NCI-H2227 treated with DMSO at 0.1 percent for 48 hours (cell line): ENCODE measurements at regions not wholly inside any gene's neighbourhood (a gene's known extent, or its start where the extent isn't known, plus 50 kb on each side); places are given as distances from the start of the nearest gene placed in this dataset.

ENCODE experiments used
- DNase-seq: peaks from one replicate; lab custom pipeline; 2025; lab: John Stamatoyannopoulos, UW

GRCh38 chr5:105581988-105582690 is 2019.5 kb upstream of the NUDT12 start:
- no peak for DNase-seq

DNA sequence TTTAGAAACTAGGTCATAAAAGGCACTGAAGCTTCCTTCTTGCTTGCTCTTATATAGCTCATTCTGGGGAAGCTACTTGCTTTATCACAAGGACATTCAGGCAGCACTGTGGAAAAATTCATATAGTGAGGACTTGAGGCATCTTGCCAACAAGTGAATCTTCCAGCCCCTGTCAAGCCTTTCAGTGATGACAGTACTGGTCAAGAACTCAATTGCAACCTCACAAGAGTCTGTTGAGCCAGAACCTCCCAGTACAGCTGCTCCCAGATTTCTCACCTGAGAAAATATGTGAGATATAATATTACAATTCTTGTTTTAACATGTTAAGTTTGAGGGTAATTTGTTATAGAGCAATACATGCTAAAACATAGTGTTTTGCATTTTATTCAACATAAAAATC is 2011.0 kb upstream of the NUDT12 start:
- no peak for DNase-seq

- DNase-seq, result no peak
Measured at GRCh38 chr5:105565531-105565930, 2002.9 kb upstream of the NUDT12 start.

- DNase-seq, result no peak
Measured at GRCh38 chr5:105563842-105564241, 2001.3 kb upstream of the NUDT12 start.

- peak; percentile 1 for DNase-seq
Measured at GRCh38 chr5:105554568-105555169, 1992.1 kb upstream of the NUDT12 start.

- no peak for DNase-seq
Measured at GRCh38 chr5:105544300-105544699, 1981.7 kb upstream of the NUDT12 start.

- DNase-seq, result no peak
Measured at GRCh38 chr5:105536675-105537074, 1974.1 kb upstream of the NUDT12 start.

DNA sequence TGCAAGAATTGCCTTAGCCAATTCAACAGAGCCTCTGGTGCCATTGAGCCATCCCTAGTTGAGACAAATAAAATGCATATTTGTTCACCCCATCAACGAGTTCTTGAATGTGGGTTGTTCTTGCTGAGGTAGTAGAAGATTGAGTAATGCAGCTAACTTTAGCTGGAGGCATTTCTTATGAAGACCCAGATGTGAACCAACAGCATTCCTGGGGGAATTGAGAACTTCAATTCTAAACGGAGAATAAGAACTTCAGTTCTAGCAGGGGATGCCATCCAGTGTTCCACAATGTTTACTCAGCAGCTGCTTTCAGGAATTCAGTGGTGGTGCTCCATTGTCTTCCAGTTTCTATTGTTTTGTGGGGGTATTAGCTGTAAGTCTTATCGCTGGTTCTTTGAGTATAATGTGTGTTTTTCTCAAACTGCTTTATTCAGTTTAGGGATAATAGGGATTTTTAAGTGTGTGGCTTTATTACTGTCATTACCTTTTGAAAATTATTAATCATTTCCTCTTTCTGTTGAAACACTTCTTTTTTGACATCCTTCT is 1968.2 kb upstream of the NUDT12 start:
- DNase-seq, result no peak

DNA sequence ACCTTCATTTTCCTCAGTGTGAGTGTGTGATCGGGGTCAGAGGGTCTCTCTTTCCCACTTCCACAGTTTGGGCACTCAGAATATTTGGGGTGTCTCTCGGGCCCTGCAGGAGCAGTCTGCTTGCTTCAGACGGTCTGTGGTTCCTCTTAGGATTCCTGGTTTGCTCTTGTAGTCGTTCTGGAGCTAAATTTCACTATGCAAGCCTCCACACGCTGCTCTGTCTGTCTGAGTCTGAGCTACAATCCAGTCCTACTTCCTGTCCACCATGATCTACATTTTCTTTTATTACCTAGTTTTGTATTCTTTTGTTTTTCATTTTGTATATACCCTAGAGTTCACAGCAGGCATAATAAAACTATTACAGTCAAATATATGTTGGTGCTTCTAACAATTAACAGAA is 1967.3 kb upstream of the NUDT12 start:
- DNase-seq, result no peak

DNA sequence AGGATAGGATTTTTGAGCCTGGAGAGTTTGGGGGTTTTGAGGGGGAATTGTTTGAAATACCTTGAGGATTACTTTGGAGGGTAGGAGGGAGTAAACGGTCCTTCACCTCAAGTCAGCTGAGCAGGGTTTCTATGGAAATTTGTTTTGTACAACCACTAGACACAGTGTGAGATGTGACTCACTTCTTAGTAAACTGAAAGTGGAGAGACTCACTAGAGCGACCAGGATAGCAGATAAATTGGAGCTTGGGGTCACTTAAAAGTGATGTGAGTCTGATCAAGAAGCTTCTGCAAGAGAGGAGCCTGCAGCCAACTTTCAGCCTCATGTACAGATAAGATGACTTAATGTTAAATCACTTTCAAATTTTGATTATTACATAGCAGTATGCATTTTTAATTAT is 1945.9 kb upstream of the NUDT12 start:
- no peak for DNase-seq

GRCh38 chr5:105506692-105507277 is 1944.2 kb upstream of the NUDT12 start:
- no peak for DNase-seq

DNA sequence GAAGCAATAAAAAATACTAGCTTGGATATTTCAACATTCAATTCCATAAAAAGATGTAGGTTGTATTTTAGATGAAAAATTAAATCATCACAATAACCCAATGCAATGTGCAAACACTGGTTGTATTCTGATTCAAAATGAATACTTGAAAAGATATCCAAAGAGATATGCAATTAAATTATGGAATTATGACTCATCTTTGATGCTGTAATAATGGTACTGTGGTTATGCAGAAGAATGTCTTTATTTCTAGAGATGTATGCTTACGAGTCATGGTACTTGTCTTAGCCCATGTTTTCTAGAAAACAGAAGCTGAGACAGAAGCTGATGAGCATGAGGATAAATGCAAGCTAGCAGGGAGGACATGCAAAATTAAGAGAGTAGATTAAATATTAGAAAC is 1941.4 kb upstream of the NUDT12 start:
- no peak for DNase-seq

DNA sequence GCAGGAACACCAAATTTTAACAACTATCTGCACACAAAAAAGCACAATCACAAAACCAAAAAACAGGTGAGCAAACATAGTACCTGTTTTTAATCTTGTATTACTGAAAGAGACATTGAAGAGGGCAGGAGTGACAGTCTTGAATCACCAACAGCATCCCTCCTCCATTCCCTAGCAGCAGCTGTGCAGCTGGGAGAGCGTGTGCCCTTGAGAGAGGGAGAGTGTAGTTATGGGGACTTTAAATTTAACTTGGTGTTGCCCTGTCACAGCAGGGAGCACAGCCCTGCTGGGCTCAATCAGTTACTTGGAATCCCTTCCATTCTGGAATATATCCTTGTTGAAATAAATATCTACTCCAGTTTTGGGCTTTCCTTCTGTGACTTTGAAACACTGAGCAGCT is 1938.7 kb upstream of the NUDT12 start:
- no peak for DNase-seq

GRCh38 chr5:105475401-105475800 is 1912.8 kb upstream of the NUDT12 start:
- DNase-seq, result no peak

DNA sequence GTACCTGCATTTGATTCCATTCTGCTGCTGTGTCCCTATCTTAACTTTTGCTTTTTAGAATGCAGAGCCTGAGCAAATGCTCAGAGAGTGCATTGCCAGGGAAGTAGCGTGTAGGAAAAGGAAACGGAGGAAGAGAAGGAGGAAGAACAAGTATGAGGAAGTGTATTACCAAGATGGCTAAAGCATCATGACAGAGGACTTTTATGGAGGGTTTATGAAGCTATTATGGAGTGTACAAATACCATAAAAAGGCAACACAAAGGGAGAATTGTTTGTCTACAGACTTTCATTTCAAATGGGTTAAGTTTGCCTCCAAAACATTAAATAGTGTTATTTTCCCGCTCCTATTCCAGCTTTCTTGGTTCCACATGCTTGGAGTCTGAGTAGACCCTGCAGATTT is 1899.8 kb upstream of the NUDT12 start:
- DNase-seq, result no peak

- DNase-seq, result no peak
Measured at GRCh38 chr5:105460721-105461120, 1898.1 kb upstream of the NUDT12 start.

DNA sequence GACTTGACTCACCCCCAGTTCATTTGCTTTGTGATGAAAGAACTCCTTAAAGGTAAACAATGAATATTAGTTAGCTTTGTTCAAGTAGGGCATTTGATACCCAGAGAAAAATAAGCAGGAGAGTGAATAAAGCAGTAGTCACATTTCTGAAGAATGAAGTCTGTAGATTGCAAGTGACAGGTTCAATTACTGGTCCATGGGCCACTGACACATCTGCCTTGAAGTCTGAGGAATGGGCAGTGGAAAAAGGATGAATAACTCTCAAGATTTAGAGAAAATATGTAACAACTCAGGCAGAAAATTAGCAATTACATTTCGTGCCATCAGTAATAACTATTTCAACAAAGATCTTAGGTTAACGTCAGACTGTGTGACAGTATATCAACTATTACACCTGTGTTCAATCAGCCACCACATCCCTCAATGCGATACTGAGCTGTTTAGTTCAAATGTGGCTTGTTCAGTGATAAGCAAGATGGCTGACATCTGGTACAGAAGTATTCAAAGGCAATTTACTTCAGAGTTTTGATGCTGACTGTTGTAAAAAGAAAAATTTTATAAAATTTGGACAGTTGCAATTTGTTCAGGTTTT is 1890.7 kb upstream of the NUDT12 start:
- DNase-seq, result no peak

DNA sequence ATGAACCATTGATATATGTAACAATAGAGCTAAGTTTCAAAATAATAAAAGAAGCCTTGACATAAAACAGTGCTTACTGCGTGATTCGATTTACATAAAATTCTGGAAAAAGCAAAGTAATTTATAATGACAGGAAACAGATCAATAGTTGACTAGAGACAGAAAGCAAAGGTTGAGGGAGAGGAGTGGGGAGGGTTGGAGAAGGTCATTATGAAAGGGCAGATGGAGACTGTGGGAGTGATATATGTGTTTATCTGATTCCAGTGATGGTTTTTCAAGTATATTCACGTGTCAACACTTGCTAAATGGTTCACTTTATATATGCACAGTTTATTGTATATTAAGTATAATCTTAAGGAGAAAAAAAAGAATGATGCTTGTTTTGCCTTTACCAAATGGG is 1885.7 kb upstream of the NUDT12 start:
- DNase-seq, result no peak

DNA sequence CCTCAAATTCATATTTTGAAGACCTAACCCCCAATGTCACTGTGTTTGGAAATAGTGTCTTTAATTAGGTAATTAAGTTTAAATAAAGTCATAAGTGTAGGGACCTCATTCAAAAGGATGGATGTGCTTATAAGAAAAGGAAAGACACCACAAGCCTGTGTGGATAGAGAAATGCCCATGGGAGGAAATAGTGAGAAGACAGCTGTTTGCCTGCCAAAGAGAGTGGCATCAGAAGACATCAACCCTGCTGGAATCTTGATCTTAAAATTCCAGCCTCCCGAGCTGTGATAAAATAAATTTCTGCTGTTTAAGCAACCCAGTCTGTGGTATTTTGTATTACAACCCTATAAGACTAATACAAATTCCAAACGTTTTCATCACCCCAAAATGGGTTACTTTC is 1867.9 kb upstream of the NUDT12 start:
- DNase-seq, result no peak

DNA sequence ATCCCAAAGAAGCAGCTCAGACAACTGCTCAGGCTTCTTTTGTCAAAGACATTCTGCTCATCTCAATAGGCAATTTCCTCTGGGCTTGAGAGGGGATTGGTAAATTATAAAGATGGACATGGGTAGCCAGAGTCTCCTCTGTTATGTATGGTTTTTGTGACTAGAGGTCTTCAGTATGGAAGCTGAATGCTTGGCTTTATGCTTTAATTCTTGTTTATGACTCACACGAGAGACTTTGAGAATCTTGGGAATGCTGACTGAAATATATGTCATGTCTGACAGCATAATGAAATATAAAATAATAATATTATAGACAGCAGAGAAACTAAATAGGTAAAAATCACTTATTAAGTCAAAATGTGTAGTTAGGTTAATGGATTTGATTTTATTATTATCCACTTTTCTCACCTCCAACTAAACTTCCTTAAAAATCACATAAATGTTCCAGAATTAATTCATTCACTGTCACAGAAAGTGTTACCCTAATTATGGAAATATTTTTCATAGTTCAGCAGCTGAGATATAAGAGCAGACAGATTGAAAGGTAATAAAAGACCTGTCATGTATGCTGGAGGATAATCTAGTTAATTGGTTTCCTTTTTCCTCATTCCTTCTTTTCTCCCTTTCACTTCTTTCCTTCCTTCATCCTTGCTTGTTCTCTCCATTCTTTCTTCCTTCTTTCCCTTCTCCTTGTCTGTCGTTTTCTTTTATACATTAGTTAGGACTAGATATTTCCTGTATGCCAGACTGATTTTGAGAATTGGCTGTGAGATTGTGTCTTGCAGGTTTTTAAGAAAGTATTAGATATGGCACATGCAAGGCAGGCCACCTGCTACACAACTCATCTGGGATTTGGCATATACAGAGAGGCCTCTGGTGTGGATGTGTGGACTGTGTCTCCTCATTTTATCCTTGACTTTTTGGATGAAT is 1866.1 kb upstream of the NUDT12 start:
- no peak for DNase-seq

DNA sequence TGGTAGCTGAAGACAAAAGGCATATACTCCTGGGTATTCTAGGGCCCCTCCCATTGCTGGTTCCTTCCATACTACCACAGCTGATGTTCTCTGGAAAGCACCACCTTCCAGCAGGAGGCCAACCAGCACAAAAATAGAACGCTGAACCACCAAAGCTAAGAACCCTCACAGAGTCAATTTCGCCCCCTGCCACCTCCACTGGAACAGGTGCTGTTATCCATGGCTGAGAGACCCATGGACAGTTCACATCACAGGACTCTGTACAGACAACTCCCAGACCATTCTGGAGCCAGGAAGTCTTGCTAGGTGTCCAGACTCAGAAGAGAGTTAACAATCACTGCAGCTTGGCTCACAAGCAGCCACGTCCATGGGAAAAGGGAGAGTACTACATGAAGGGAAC is 1851.5 kb upstream of the NUDT12 start:
- DNase-seq, result no peak

DNA sequence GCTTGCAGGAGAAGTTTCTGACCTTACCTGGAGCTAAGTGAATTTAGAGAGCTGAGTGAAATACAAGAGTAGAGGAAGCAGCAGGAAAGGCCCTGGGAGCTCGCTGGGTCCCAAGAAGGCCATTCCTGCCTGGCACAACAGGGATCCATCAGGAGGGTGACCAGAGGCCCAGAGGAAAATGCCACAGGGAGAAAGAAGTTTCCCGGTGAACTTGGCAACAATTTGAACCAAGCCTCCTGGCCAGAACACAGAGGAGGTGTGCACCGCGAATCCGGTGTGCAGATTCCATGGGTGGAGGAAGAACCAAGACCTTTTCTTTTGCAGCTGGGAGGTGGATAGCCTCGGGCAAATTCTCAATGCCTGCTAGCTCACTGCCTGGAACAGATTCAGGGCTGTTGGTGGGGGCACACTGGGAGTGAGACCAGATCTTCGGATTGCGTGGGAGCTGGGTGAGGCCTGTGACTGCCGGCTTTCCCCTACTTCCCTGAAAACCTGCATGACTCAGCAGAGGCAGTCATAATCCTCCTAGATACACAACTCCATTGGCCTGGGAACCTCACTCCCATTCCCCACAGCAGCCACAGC is 1850.9 kb upstream of the NUDT12 start:
- DNase-seq, result no peak
